ENCODE measurements at regions not wholly inside any gene's neighbourhood (a gene's known extent, or its start where the extent isn't known, plus 50 kb on each side); places are given as distances from the start of the nearest gene placed in this dataset.

GRCh38 chr9:11537566-11537965 lies 924.8 kb upstream of the PTPRD start:
- H3K9me3 Mint-ChIP-seq: no peaks in the 10 kb centered on the region
- no peak for DNase-seq (ENCODE audit: extremely low spot score, unreplicated experiment)
- TF ChIP-seq CTCF (conservative IDR thresholded peaks at IDR 0.05): no peak
- no peaks in the 10 kb centered on the region for H3K36me3 Mint-ChIP-seq
- H3K4me1 Mint-ChIP-seq (ENCODE audit: unreplicated experiment): no peaks in the 10 kb centered on the region
- no peaks in the 10 kb centered on the region for H3K27me3 Mint-ChIP-seq
- H3K27ac Mint-ChIP-seq: no peak overlapping the region
- no peak overlapping the region for H3K4me3 Mint-ChIP-seq

GRCh38 chr9:11542781-11543180 lies 930.0 kb upstream of the PTPRD start:
- no peak for DNase-seq (ENCODE audit: extremely low spot score, unreplicated experiment)
- Mint-ChIP-seq H3K27me3 (no peaks in the 10 kb centered on the region), H3K9me3 (no peaks in the 10 kb centered on the region), H3K36me3 (no peaks in the 10 kb centered on the region), H3K4me1 (ENCODE audit: unreplicated experiment) (no peaks in the 10 kb centered on the region), H3K4me3 (no peak overlapping the region), H3K27ac (no peak overlapping the region)
- TF ChIP-seq CTCF (conservative IDR thresholded peaks at IDR 0.05): no peak

GRCh38 chr9:11546231-11546630 lies 933.4 kb upstream of the PTPRD start:
- Mint-ChIP-seq H3K27me3 (no peaks in the 10 kb centered on the region), H3K4me3 (no peak overlapping the region), H3K4me1 (ENCODE audit: unreplicated experiment) (no peaks in the 10 kb centered on the region), H3K36me3 (no peaks in the 10 kb centered on the region), H3K9me3 (no peaks in the 10 kb centered on the region), H3K27ac (no peak overlapping the region)
- DNase-seq (ENCODE audit: extremely low spot score, unreplicated experiment): no peak
- TF ChIP-seq CTCF (conservative IDR thresholded peaks at IDR 0.05): no peak

GRCh38 chr9:11549311-11549794 lies 936.6 kb upstream of the PTPRD start:
- Mint-ChIP-seq H3K27me3 (no peaks in the 10 kb centered on the region), H3K4me1 (ENCODE audit: unreplicated experiment) (no peaks in the 10 kb centered on the region), H3K9me3 (no peaks in the 10 kb centered on the region), H3K36me3 (no peaks in the 10 kb centered on the region), H3K27ac (no peak overlapping the region), H3K4me3 (no peak overlapping the region)
- DNase-seq (ENCODE audit: extremely low spot score, unreplicated experiment): no peak
- no peak for TF ChIP-seq CTCF (conservative IDR thresholded peaks at IDR 0.05)

- Mint-ChIP-seq H3K27me3 (no peaks in the 10 kb centered on the region), H3K4me1 (ENCODE audit: unreplicated experiment) (no peaks in the 10 kb centered on the region), H3K9me3 (no peaks in the 10 kb centered on the region), H3K27ac (no peak overlapping the region), H3K4me3 (no peak overlapping the region), H3K36me3 (no peaks in the 10 kb centered on the region)
- DNase-seq (ENCODE audit: extremely low spot score, unreplicated experiment): no peak
- TF ChIP-seq CTCF (conservative IDR thresholded peaks at IDR 0.05): no peak
These were observed 938.3 kb upstream of the PTPRD start for GRCh38 chr9:11551106-11551505.

- H3K27me3 Mint-ChIP-seq: no peaks in the 10 kb centered on the region
- no peaks in the 10 kb centered on the region for H3K9me3 Mint-ChIP-seq
- H3K27ac Mint-ChIP-seq: no peak overlapping the region
- DNase-seq (ENCODE audit: extremely low spot score, unreplicated experiment): no peak
- no peak overlapping the region for H3K4me3 Mint-ChIP-seq
- H3K4me1 Mint-ChIP-seq (ENCODE audit: unreplicated experiment): no peaks in the 10 kb centered on the region
- H3K36me3 Mint-ChIP-seq: no peaks in the 10 kb centered on the region
- no peak for TF ChIP-seq CTCF (conservative IDR thresholded peaks at IDR 0.05)
These were observed 945.2 kb upstream of the PTPRD start for GRCh38 chr9:11558043-11558442.

All from type B pancreatic cell (in vitro differentiated cells).